MM.1S (cell line): ENCODE measurements at regions not wholly inside any gene's neighbourhood (a gene's known extent, or its start where the extent isn't known, plus 50 kb on each side); places are given as distances from the start of the nearest gene placed in this dataset.

Source experiments
- DNase-seq: peaks from one replicate; pipeline ENCODE4 v3.0.0-alpha.2; 2015
- H2AFZ ChIP-seq: fragments of 300-600 bp; sonication (generic); 2 replicates; pipeline ENCODE4 v1.6.0; 2016; ENCODE audit warnings: antibody characterized with exemption, low read length
- H3F3A ChIP-seq: fragments of 300-600 bp; sonication (generic); 2 replicates; pipeline ENCODE4 v1.6.1; 2016; ENCODE audit warnings: mild to moderate bottlenecking, antibody characterized with exemption, low read length, moderate library complexity, mixed read lengths; ENCODE audit not compliant: insufficient read depth
- H3K27ac ChIP-seq: fragments of 300-600 bp; sonication (generic); 2 replicates; pipeline ENCODE4 v1.5.1; 2016; ENCODE audit warnings: mild to moderate bottlenecking, low read length
- H3K27me3 ChIP-seq: fragments of 300-600 bp; sonication (generic); replicated peaks from 2 replicates; pipeline ENCODE4 v1.6.0; 2016; ENCODE audit warnings: low read length; ENCODE audit not compliant: insufficient read depth
- H3K36me3 ChIP-seq: fragments of 300-600 bp; sonication (generic); replicated peaks from 2 replicates; pipeline ENCODE4 v1.6.1; 2016; ENCODE audit warnings: mild to moderate bottlenecking, low read length, mixed read lengths; ENCODE audit not compliant: insufficient read depth
- H3K4me1 ChIP-seq: fragments of 300-600 bp; sonication (generic); 2 replicates; pipeline ENCODE4 v1.6.1; 2016; ENCODE audit warnings: low read length, mixed read lengths
- H3K4me2 ChIP-seq: fragments of 300-600 bp; sonication (generic); 2 replicates; pipeline ENCODE4 v1.6.0; 2016; ENCODE audit warnings: low read depth, low read length
- H3K4me3 ChIP-seq: fragments of 300-600 bp; sonication (generic); 2 replicates; pipeline ENCODE4 v1.5.1; 2016; ENCODE audit warnings: low read length, mixed read lengths
- H3K79me2 ChIP-seq: fragments of 300-600 bp; sonication (generic); 2 replicates; pipeline ENCODE4 v1.6.1; 2016; ENCODE audit warnings: mixed run types, low read length, mixed read lengths
- H3K9ac ChIP-seq: fragments of 300-600 bp; sonication (generic); 2 replicates; pipeline ENCODE4 v1.6.1; 2016; ENCODE audit warnings: low read length, mixed read lengths
- H3K9me2 ChIP-seq: fragments of 300-600 bp; sonication (generic); replicated peaks from 2 replicates; pipeline ENCODE4 v1.6.1; 2016; ENCODE audit warnings: mild to moderate bottlenecking, low read length, mixed read lengths; ENCODE audit not compliant: insufficient read depth
- H3K9me3 ChIP-seq: fragments of 300-600 bp; sonication (generic); replicated peaks from 2 replicates; pipeline ENCODE4 v1.6.1; 2016; ENCODE audit warnings: mild to moderate bottlenecking, low read length, mixed read lengths; ENCODE audit not compliant: insufficient read depth
- H4K20me1 ChIP-seq: fragments of 300-600 bp; sonication (generic); 2 replicates; pipeline ENCODE4 v1.6.1; 2016; ENCODE audit warnings: mild to moderate bottlenecking, low read length, moderate library complexity, mixed read lengths; ENCODE audit not compliant: insufficient read depth
- CTCF ChIP-seq: fragments of 300-600 bp; sonication (generic); IDR thresholded peaks from 2 replicates; pipeline ENCODE4 v1.5.1; 2016; ENCODE audit warnings: antibody characterized with exemption, low read length, mixed read lengths
- EZH2 ChIP-seq: fragments of 300-600 bp; sonication (generic); optimal IDR thresholded peaks from 2 replicates; pipeline ENCODE3; 2017; ENCODE audit warnings: low read depth, mild to moderate bottlenecking, antibody characterized with exemption, low read length, mixed read lengths
- EZH2phosphoT487 ChIP-seq: fragments of 300-600 bp; sonication (generic); IDR thresholded peaks from 2 replicates; pipeline ENCODE4 v1.6.1; 2018; ENCODE audit warnings: antibody characterized with exemption, low read length

GRCh38 chr14:49314737-49315136 is 271.4 kb downstream of the RPS29 start:
- Histone ChIP-seq H3K27me3 (no peaks in the 10 kb centered on the region), H4K20me1 (no peaks in the 10 kb centered on the region), H3F3A (no peaks in the 10 kb centered on the region), H3K36me3 (no peaks in the 10 kb centered on the region), H3K4me3 (no peak overlapping the region), H3K9ac (no peak overlapping the region), H3K9me3 (no peaks in the 10 kb centered on the region), H3K27ac (no peak overlapping the region), H3K4me2 (no peak overlapping the region), H3K9me2 (no peaks in the 10 kb centered on the region), H3K79me2 (no peaks in the 10 kb centered on the region), H2AFZ (no peak overlapping the region), H3K4me1 (no peaks in the 10 kb centered on the region)
- TF ChIP-seq EZH2, result no peak
- no peak for TF ChIP-seq CTCF
- TF ChIP-seq EZH2phosphoT487, result no peak
- no peak for DNase-seq

GRCh38 chr14:49313108-49313507 is 273.1 kb downstream of the RPS29 start:
- H3K4me3 ChIP-seq, result no peak overlapping the region
- H3K36me3 ChIP-seq, result no peaks in the 10 kb centered on the region
- no peaks in the 10 kb centered on the region for H3K79me2 ChIP-seq
- H3F3A ChIP-seq, result no peaks in the 10 kb centered on the region
- no peak overlapping the region for H3K9ac ChIP-seq
- no peaks in the 10 kb centered on the region for H3K9me2 ChIP-seq
- H4K20me1 ChIP-seq, result no peaks in the 10 kb centered on the region
- H3K9me3 ChIP-seq, result no peaks in the 10 kb centered on the region
- H3K27ac ChIP-seq, result no peak overlapping the region
- no peak for DNase-seq
- TF ChIP-seq EZH2 (no peak), CTCF (no peak), EZH2phosphoT487 (no peak)
- H3K4me2 ChIP-seq, result no peak overlapping the region
- H2AFZ ChIP-seq, result no peak overlapping the region
- no peaks in the 10 kb centered on the region for H3K27me3 ChIP-seq
- no peaks in the 10 kb centered on the region for H3K4me1 ChIP-seq

- Histone ChIP-seq H3K9me3 (no peaks in the 10 kb centered on the region), H3K4me2 (no peak overlapping the region), H3K36me3 (no peaks in the 10 kb centered on the region), H3K4me3 (no peak overlapping the region), H3F3A (no peaks in the 10 kb centered on the region), H3K4me1 (no peaks in the 10 kb centered on the region), H3K9me2 (no peaks in the 10 kb centered on the region), H3K9ac (no peak overlapping the region), H4K20me1 (no peaks in the 10 kb centered on the region), H2AFZ (no peak overlapping the region), H3K27me3 (no peaks in the 10 kb centered on the region), H3K79me2 (no peaks in the 10 kb centered on the region), H3K27ac (no peak overlapping the region)
- TF ChIP-seq CTCF (no peak), EZH2phosphoT487 (no peak), EZH2 (no peak)
- no peak for DNase-seq
Observed at GRCh38 chr14:49310298-49310697, 275.9 kb downstream of the RPS29 start.
